OCI-LY7 (cell line): ENCODE measurements at regions not wholly inside any gene's neighbourhood (a gene's known extent, or its start where the extent isn't known, plus 50 kb on each side); places are given as distances from the start of the nearest gene placed in this dataset.

ENCODE experiments used
- BruUV-seq: library from RNA; stranded (reverse); fragments of 400-500 nt; replicated peaks from 2 replicates; lab custom pipeline; 2021; lab: Mats Ljungman, UMichigan
- CTCF ChIA-PET: fragments of 300-600 bp; sonication (Branson Sonifier 250); formaldehyde crosslinking; loops from one replicate; lab custom pipeline; 2022; ENCODE audit warnings: antibody characterized with exemption; ENCODE audit not compliant: unreplicated experiment; lab: Charles Lee
- POLR2A ChIA-PET: fragments of 300-600 bp; sonication (Branson Sonifier 250); formaldehyde crosslinking; loops from one replicate; lab custom pipeline; 2022; ENCODE audit warnings: antibody characterized with exemption; lab: Charles Lee
- DNase-seq: peaks from one replicate; pipeline ENCODE4 v3.0.0-alpha.2; 2015; ENCODE audit warnings: low spot score
- H2AFZ ChIP-seq: fragments of 200-600 bp; sonication (generic), shearing (Covaris generic); 2 replicates; pipeline ENCODE4 v1.6.1; 2014; ENCODE audit warnings: mild to moderate bottlenecking, antibody characterized with exemption, low read length, moderate library complexity
- H3K27ac ChIP-seq: fragments of 200-600 bp; sonication (generic); 2 replicates; pipeline ENCODE4 v1.5.1; 2014; ENCODE audit warnings: mixed run types, low read depth, mild to moderate bottlenecking, moderate library complexity, low read length, inconsistent platforms; ENCODE audit not compliant: poor library complexity, severe bottlenecking
- H3K36me3 ChIP-seq: fragments of 200-600 bp; sonication (generic); 2 replicates; pipeline ENCODE4 v1.6.1; 2014; ENCODE audit warnings: mild to moderate bottlenecking, antibody characterized with exemption, low read length, moderate library complexity, mixed read lengths; ENCODE audit not compliant: insufficient read depth
- H3K4me1 ChIP-seq: fragments of 200-600 bp; sonication (generic); 2 replicates; pipeline ENCODE4 v1.5.1; 2014; ENCODE audit warnings: mild to moderate bottlenecking, low read length; ENCODE audit not compliant: insufficient read depth, poor library complexity, severe bottlenecking
- H3K4me2 ChIP-seq: fragments of 200-600 bp; sonication (generic); 2 replicates; pipeline ENCODE4 v1.6.1; 2014; ENCODE audit warnings: mild to moderate bottlenecking, low read length
- H3K4me3 ChIP-seq: fragments of 200-600 bp; sonication (generic); 2 replicates; pipeline ENCODE4 v1.5.1; 2014; ENCODE audit warnings: mild to moderate bottlenecking, low read depth, low read length; ENCODE audit not compliant: poor library complexity, severe bottlenecking
- H3K79me2 ChIP-seq: fragments of 200-600 bp; sonication (generic); 2 replicates; pipeline ENCODE4 v1.6.1; 2016; ENCODE audit warnings: low read depth, mild to moderate bottlenecking, low read length, moderate library complexity, mixed read lengths; ENCODE audit not compliant: insufficient read depth
- H3K9me2 ChIP-seq: fragments of 200-600 bp; sonication (generic); 2 replicates; pipeline ENCODE4 v1.6.1; 2016; ENCODE audit warnings: mild to moderate bottlenecking, low read length, mixed read lengths; ENCODE audit not compliant: insufficient read depth
- H3K9me3 ChIP-seq: fragments of 200-600 bp; sonication (generic); 2 replicates; pipeline ENCODE4 v1.6.1; 2014; ENCODE audit warnings: mild to moderate bottlenecking, mixed run types, low read length, mixed read lengths
- H4K20me1 ChIP-seq: fragments of 200-600 bp; sonication (generic); 2 replicates; pipeline ENCODE4 v1.6.1; 2014; ENCODE audit warnings: mild to moderate bottlenecking, antibody characterized with exemption, low read length, moderate library complexity, mixed read lengths; ENCODE audit not compliant: insufficient read depth
- EZH2phosphoT487 ChIP-seq: fragments of 200-600 bp; sonication (generic); IDR thresholded peaks from 2 replicates; pipeline ENCODE4 v1.6.1; 2018; ENCODE audit warnings: low read depth, borderline replicate concordance, mild to moderate bottlenecking, mixed run types, antibody characterized with exemption, low read length, moderate library complexity, mixed read lengths
- intact Hi-C: fragments of 100-400 bp; cut with micrococcal nuclease; formaldehyde crosslinking; loops from one replicate; pipeline ENCODE4 v1.10.0; 2022; ENCODE audit not compliant: unreplicated experiment
- TF ChIP-seq, protein P1 (sequence below): fragments of 200-600 bp; sonication (generic); conservative IDR thresholded peaks from 2 replicates; pipeline ENCODE4 v1.5.1; 2014; ENCODE audit warnings: mild to moderate bottlenecking, antibody characterized with exemption, low read length, moderate library complexity, mixed read lengths

- no peak overlapping the region for H2AFZ ChIP-seq
- no peak overlapping the region for H3K27ac ChIP-seq
- no peaks in the 10 kb centered on the region for H3K9me3 ChIP-seq
- intact Hi-C loops: no loop called here
- H3K4me2 ChIP-seq: no peak overlapping the region
- CTCF ChIA-PET: no interaction called here
- BruUV-seq: no TSS peak
- H3K79me2 ChIP-seq: no peaks in the 10 kb centered on the region
- no peaks in the 10 kb centered on the region for H3K9me2 ChIP-seq
- no peaks in the 10 kb centered on the region for H4K20me1 ChIP-seq
- DNase-seq: no peak
- H3K36me3 ChIP-seq: no peaks in the 10 kb centered on the region
- H3K4me1 ChIP-seq: no peaks in the 10 kb centered on the region
- no peak for TF ChIP-seq EZH2phosphoT487
- TF ChIP-seq, protein P1, sequence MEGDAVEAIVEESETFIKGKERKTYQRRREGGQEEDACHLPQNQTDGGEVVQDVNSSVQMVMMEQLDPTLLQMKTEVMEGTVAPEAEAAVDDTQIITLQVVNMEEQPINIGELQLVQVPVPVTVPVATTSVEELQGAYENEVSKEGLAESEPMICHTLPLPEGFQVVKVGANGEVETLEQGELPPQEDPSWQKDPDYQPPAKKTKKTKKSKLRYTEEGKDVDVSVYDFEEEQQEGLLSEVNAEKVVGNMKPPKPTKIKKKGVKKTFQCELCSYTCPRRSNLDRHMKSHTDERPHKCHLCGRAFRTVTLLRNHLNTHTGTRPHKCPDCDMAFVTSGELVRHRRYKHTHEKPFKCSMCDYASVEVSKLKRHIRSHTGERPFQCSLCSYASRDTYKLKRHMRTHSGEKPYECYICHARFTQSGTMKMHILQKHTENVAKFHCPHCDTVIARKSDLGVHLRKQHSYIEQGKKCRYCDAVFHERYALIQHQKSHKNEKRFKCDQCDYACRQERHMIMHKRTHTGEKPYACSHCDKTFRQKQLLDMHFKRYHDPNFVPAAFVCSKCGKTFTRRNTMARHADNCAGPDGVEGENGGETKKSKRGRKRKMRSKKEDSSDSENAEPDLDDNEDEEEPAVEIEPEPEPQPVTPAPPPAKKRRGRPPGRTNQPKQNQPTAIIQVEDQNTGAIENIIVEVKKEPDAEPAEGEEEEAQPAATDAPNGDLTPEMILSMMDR: no peak
- H3K4me3 ChIP-seq: no peak overlapping the region
- POLR2A ChIA-PET: interaction anchor here (0.6 kb wide), 1 partner anchor 141 kb away, joined by 3 read pairs; no protein-coding TSS in a partner anchor
These were observed 220.7 kb upstream of the NRSN1 start for GRCh38 chr6:23905133-23905815.

DNA sequence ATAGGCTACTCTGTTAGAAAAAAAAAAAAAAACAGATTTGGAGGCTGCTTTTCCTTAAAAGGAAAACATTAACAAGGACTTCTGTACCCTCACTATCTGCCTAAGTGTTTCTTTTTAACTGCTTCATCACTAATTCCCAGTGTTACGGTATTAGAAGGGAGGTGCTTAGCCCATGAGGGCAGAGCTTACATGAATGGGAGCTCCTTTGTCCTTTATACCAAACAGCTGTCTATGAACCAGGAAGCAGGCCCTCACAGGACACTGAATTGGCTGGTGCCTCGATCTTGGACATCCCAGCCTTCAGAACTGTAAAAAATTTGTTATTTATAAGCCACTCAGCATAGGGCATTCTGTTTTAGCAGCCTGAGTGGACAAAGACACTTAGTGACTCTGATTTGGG lies 215.6 kb upstream of the NRSN1 start:
- no peak overlapping the region for H3K4me2 ChIP-seq
- no peaks in the 10 kb centered on the region for H3K36me3 ChIP-seq
- H3K4me1 ChIP-seq: no peaks in the 10 kb centered on the region
- no peaks in the 10 kb centered on the region for H3K9me3 ChIP-seq
- no TSS peak for BruUV-seq
- H3K4me3 ChIP-seq: no peak overlapping the region
- intact Hi-C loops: no loop called here
- ChIA-PET CTCF (no interaction called here), POLR2A (no interaction called here)
- no peak overlapping the region for H2AFZ ChIP-seq
- no peak for DNase-seq
- TF ChIP-seq, protein P1: no peak
- no peak for TF ChIP-seq EZH2phosphoT487
- H3K79me2 ChIP-seq: no peaks in the 10 kb centered on the region
- H3K27ac ChIP-seq: no peak overlapping the region
- H3K9me2 ChIP-seq: no peaks in the 10 kb centered on the region
- H4K20me1 ChIP-seq: no peaks in the 10 kb centered on the region

- H2AFZ ChIP-seq: no peak overlapping the region
- no peak overlapping the region for H3K27ac ChIP-seq
- H3K36me3 ChIP-seq: no peaks in the 10 kb centered on the region
- H3K79me2 ChIP-seq: no peaks in the 10 kb centered on the region
- no peaks in the 10 kb centered on the region for H4K20me1 ChIP-seq
- DNase-seq: no peak
- ChIA-PET POLR2A (no interaction called here), CTCF (no interaction called here)
- no peaks in the 10 kb centered on the region for H3K4me1 ChIP-seq
- BruUV-seq: no TSS peak
- no peaks in the 10 kb centered on the region for H3K9me2 ChIP-seq
- H3K4me2 ChIP-seq: no peak overlapping the region
- intact Hi-C loops: no loop called here
- no peak overlapping the region for H3K4me3 ChIP-seq
- no peaks in the 10 kb centered on the region for H3K9me3 ChIP-seq
- TF ChIP-seq, protein P1: no peak
- TF ChIP-seq EZH2phosphoT487: no peak
These were observed 198.1 kb upstream of the NRSN1 start for GRCh38 chr6:23927935-23928334.
